HepG2 (cell line): ENCODE measurements at regions not wholly inside any gene's neighbourhood (a gene's known extent, or its start where the extent isn't known, plus 50 kb on each side); places are given as distances from the start of the nearest gene placed in this dataset.

ENCODE experiments used
- ATAC-seq: fragments of 200-7000 bp; cut with Tn5 transposase; 3 replicates; pipeline ENCODE4 v1.9.1; 2020; ENCODE audit warnings: mild to moderate bottlenecking, moderate library complexity
- BruUV-seq: library from RNA; stranded (reverse); fragments of 400-500 nt; replicated peaks from 2 replicates; lab custom pipeline; 2021; lab: Mats Ljungman, UMichigan
- CTCF ChIA-PET: fragments of 300-600 bp; formaldehyde crosslinking; extraction: SDS; loops from one replicate; lab custom pipeline; 2021; ENCODE audit warnings: low total read pairs, inconsistent platforms, low intra/inter-chr PET ratio; lab: Yijun Ruan, JAX
- POLR2A ChIA-PET: fragments of 350-600 bp; sonication (Branson Sonifier 250); formaldehyde crosslinking; loops from one replicate; lab custom pipeline; 2020; ENCODE audit warnings: antibody characterized with exemption, inconsistent platforms; lab: Yijun Ruan, JAX
- DNase-seq: peaks from one replicate; pipeline ENCODE4 v3.0.0-alpha.2; 2015; ENCODE audit warnings: low spot score
- FAIRE-seq: peaks from 3 replicates; lab custom pipeline; 2011; peaks lifted over from hg19 to GRCh38; lab: Jason Lieb, UNC
- H2AFZ ChIP-seq: one replicate; pipeline ENCODE4 v1.6.1; 2011; ENCODE audit warnings: low read length, inconsistent platforms
- H3K27ac ChIP-seq: fragments of 300-600 bp; 3 replicates; pipeline ENCODE4 v1.8.0; 2011; ENCODE audit warnings: mixed run types, mild to moderate bottlenecking, mixed read lengths, low read length, inconsistent platforms; ENCODE audit not compliant: insufficient read depth; ENCODE audit errors: extremely low read length
- H3K27me3 ChIP-seq, 2 experiments: fragments of 200-600 bp in 1 of 2; 2 replicates in 1 of 2; 3 replicates in 1 of 2; pipeline versions ENCODE4 v1.6.0 to v1.8.0; 2011; ENCODE audit warnings: low read length in 2 of 2, mild to moderate bottlenecking in 2 of 2, moderate library complexity in 2 of 2, inconsistent platforms in 1 of 2; ENCODE audit not compliant: insufficient read depth in 2 of 2, control insufficient read depth in 1 of 2
- H3K36me3 ChIP-seq, 2 experiments: fragments of 200-600 bp in 1 of 2; replicated peaks in 1 of 2; 2 replicates in 1 of 2; 3 replicates in 1 of 2; pipeline versions ENCODE4 v1.5.1 to v1.8.0; 2011; ENCODE audit warnings: low read length in 2 of 2, inconsistent platforms in 1 of 2; ENCODE audit not compliant: insufficient read depth in 2 of 2, control insufficient read depth in 1 of 2
- H3K4me1 ChIP-seq: 2 replicates; pipeline ENCODE4 v1.5.1; 2012; ENCODE audit warnings: low read length, inconsistent platforms; ENCODE audit not compliant: insufficient read depth
- H3K4me2 ChIP-seq: 2 replicates; pipeline ENCODE4 v1.6.0; 2011; ENCODE audit warnings: low read depth, low read length, inconsistent platforms
- H3K4me3 ChIP-seq, 3 experiments: fragments of 200-600 bp in 1 of 3; sonication (generic), shearing (Covaris generic) in 1 of 3; replicated peaks in 1 of 3; 2 replicates each; pipeline ENCODE4 v1.5.1; 2011 to 2016; ENCODE audit warnings: low read length in 3 of 3, inconsistent platforms in 2 of 3, low read depth in 2 of 3, mild to moderate bottlenecking in 2 of 3, control low read depth in 1 of 3, mixed read lengths in 1 of 3; ENCODE audit not compliant: insufficient read depth in 1 of 3
- H3K79me2 ChIP-seq: one replicate; pipeline ENCODE4 v1.6.1; 2011; ENCODE audit warnings: low read length, inconsistent platforms; ENCODE audit not compliant: insufficient read depth
- H3K9ac ChIP-seq: 2 replicates; pipeline ENCODE4 v1.6.0; 2011; ENCODE audit warnings: mild to moderate bottlenecking, low read depth, low read length, inconsistent platforms; ENCODE audit not compliant: insufficient read depth
- H3K9me3 ChIP-seq: 2 replicates; pipeline ENCODE4 v1.5.1; 2012; ENCODE audit warnings: mild to moderate bottlenecking, low read length
- H4K20me1 ChIP-seq: 2 replicates; pipeline ENCODE4 v1.6.0; 2011; ENCODE audit warnings: inconsistent platforms, mild to moderate bottlenecking, low read length, moderate library complexity; ENCODE audit not compliant: insufficient read depth
- HHEX ChIP-seq: IDR thresholded peaks from 2 replicates; pipeline ENCODE4 v1.6.1; 2016; ENCODE audit warnings: control low read depth
- MATR3 ChIP-seq: sonication (generic); formaldehyde crosslinking; IDR thresholded peaks from 2 replicates; pipeline ENCODE4 v1.4.0; 2020; ENCODE audit warnings: missing genetic modification reagents
- RELA ChIP-seq: sonication (generic); formaldehyde crosslinking; IDR thresholded peaks from 2 replicates; pipeline ENCODE4 v1.4.0; 2020; ENCODE audit warnings: missing genetic modification reagents
- TCF12 ChIP-seq, 2 experiments: fragments of 450-650 bp in 1 of 2; sonication (generic) in 1 of 2; formaldehyde crosslinking in 1 of 2; IDR thresholded peaks; 2 replicates each; pipeline versions ENCODE4 v1.6.1 to v1.8.0; 2017 to 2022; ENCODE audit warnings: antibody characterized with exemption in 1 of 2, mild to moderate bottlenecking in 1 of 2, missing genetic modification reagents in 1 of 2, moderate library complexity in 1 of 2
- ZNF205 ChIP-seq: IDR thresholded peaks from 2 replicates; pipeline ENCODE4 v1.6.1; 2018; ENCODE audit warnings: missing biosample characterization, missing genetic modification reagents
- ZNF292 ChIP-seq: sonication (generic); formaldehyde crosslinking; IDR thresholded peaks from 2 replicates; pipeline ENCODE4 v1.8.1; 2022; ENCODE audit warnings: mild to moderate bottlenecking, low read depth, missing genetic modification reagents, borderline replicate concordance
- WGBS: methylation state at CpG from one replicate; pipeline ENCODE4 v1.1.6; 2017; ENCODE audit warnings: low lambda C conversion rate; 5-methylcytosine and 5-hydroxymethylcytosine counted together
- in situ Hi-C: cut with HindIII; loops from 2 replicates; pipeline ENCODE4 v1.10.0; 2017; ENCODE audit warnings: low pct_unique_long_range_greater_than_20kb; ENCODE audit not compliant: extremely low pct_ligation_motif_present
- intact Hi-C: fragments of 100-400 bp; cut with micrococcal nuclease; formaldehyde crosslinking; loops from one replicate; pipeline ENCODE4 v1.10.0; 2022; ENCODE audit not compliant: unreplicated experiment
- TF ChIP-seq, protein P1 (sequence below): sonication (generic); formaldehyde crosslinking; conservative IDR thresholded peaks from 2 replicates; pipeline ENCODE4 v1.8.0; 2022; ENCODE audit warnings: missing genetic modification reagents
- TF ChIP-seq, protein P2 (sequence below): sonication (generic); formaldehyde crosslinking; IDR thresholded peaks from 2 replicates; pipeline ENCODE4 v1.5.0; 2020; ENCODE audit warnings: missing genetic modification reagents

DNA sequence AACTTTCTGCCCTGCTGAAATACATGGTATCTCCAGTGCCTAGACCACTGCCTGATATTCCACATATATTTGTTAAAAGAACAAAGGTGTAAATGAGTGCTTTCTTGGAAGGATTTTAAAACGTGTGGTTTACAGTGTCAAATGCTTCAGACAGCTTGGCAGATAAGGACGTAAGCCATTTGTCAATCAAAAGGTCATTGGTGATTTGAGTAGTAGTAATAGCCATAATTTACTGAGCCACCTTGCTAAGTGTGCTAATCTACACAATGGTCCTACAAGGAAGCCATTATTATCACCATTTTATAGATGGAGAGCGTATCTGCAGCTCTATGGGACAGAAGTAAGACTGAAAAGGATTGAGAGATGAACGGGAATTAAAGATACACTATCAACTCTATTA is 186.8 kb upstream of the MPPED2 start:
- no peak overlapping the region for H3K27ac ChIP-seq
- H3K27me3 ChIP-seq, result no peaks in the 10 kb centered on the region
- H2AFZ ChIP-seq, result no peak overlapping the region
- no TSS peak for BruUV-seq
- no peak overlapping the region for H3K9ac ChIP-seq
- no peaks in the 10 kb centered on the region for H3K4me1 ChIP-seq
- no peak overlapping the region for H3K4me2 ChIP-seq
- CTCF ChIA-PET, result no interaction called here
- no peak for ATAC-seq
- intact Hi-C loops (no loop called here), in situ Hi-C loops (no loop called here)
- no peaks in the 10 kb centered on the region for H3K9me3 ChIP-seq
- 1% methylated on average over 4 of the region's 4 CpGs for WGBS
- no peak for TF ChIP-seq MATR3 (CRISPR knock-in tag)
- TF ChIP-seq ZNF292, result no peak
- TF ChIP-seq TCF12 (IDR thresholded peaks at IDR 0.05), result no peak
- TF ChIP-seq TCF12 (CRISPR knock-in tag; IDR thresholded peaks at IDR 0.05), result no peak
- TF ChIP-seq HHEX, result no peak
- TF ChIP-seq, protein P1, sequence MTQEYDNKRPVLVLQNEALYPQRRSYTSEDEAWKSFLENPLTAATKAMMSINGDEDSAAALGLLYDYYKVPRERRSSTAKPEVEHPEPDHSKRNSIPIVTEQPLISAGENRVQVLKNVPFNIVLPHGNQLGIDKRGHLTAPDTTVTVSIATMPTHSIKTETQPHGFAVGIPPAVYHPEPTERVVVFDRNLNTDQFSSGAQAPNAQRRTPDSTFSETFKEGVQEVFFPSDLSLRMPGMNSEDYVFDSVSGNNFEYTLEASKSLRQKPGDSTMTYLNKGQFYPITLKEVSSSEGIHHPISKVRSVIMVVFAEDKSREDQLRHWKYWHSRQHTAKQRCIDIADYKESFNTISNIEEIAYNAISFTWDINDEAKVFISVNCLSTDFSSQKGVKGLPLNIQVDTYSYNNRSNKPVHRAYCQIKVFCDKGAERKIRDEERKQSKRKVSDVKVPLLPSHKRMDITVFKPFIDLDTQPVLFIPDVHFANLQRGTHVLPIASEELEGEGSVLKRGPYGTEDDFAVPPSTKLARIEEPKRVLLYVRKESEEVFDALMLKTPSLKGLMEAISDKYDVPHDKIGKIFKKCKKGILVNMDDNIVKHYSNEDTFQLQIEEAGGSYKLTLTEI (CRISPR knock-in tag), result no peak
- no peak for TF ChIP-seq RELA
- no peak for TF ChIP-seq ZNF205 (CRISPR knock-in tag)
- TF ChIP-seq, protein P2, sequence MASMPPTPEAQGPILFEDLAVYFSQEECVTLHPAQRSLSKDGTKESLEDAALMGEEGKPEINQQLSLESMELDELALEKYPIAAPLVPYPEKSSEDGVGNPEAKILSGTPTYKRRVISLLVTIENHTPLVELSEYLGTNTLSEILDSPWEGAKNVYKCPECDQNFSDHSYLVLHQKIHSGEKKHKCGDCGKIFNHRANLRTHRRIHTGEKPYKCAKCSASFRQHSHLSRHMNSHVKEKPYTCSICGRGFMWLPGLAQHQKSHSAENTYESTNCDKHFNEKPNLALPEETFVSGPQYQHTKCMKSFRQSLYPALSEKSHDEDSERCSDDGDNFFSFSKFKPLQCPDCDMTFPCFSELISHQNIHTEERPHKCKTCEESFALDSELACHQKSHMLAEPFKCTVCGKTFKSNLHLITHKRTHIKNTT (CRISPR knock-in tag), result no peak
- FAIRE-seq, result no peak
- H3K79me2 ChIP-seq, result no peaks in the 10 kb centered on the region
- no peaks in the 10 kb centered on the region for H4K20me1 ChIP-seq
- H3K36me3 ChIP-seq, result no peaks in the 10 kb centered on the region
- POLR2A ChIA-PET, result no interaction called here
- H3K4me3 ChIP-seq, result no peak overlapping the region
- no peak for DNase-seq
